ENCODE measurements at regions not wholly inside any gene's neighbourhood (a gene's known extent, or its start where the extent isn't known, plus 50 kb on each side); places are given as distances from the start of the nearest gene placed in this dataset.

GRCh38 chr9:1267141-1267570, 217.0 kb downstream of the DMRT2 start:
- TF ChIP-seq GATA3 (IDR thresholded peaks at IDR 0.05; ENCODE audit: low read depth, low read length) (no peak), GATA2 (IDR thresholded peaks at IDR 0.05; ENCODE audit: low read depth, low read length) (no peak)
